ENCODE measurements at regions not wholly inside any gene's neighbourhood (a gene's known extent, or its start where the extent isn't known, plus 50 kb on each side); places are given as distances from the start of the nearest gene placed in this dataset.
"Not testable (repeated sequence)": the region's sequence is repeated elsewhere in the genome, so short reads cannot be mapped to it uniquely, and the experiment has no call there.

- Histone ChIP-seq H3K4me1 (no peaks in the 10 kb centered on the region), H3K27ac (no peak overlapping the region), H3K27me3 (no peaks in the 10 kb centered on the region), H3K4me3 (no peak overlapping the region), H3K36me3 (no peaks in the 10 kb centered on the region), H3K9me3 (no peaks in the 10 kb centered on the region)
- ATAC-seq, result peak; percentile 81 to 88 (median 84)
- TF ChIP-seq POLR2A (IDR thresholded peaks at IDR 0.05) (no peak), CTCF (IDR thresholded peaks at IDR 0.05) (peak; percentile 37 to 68 (median 54))
- DNase-seq, result no peak
- intact Hi-C loops (cut with DNase I), result loop anchor here (10.0 kb wide), 1 partner anchor 75 kb away; no protein-coding TSS in a partner anchor
Measured at GRCh38 chr10:57579926-57580325, 687.8 kb downstream of the IPMK start.

GRCh38 chr10:57562211-57562610 is 705.5 kb downstream of the IPMK start:
- no peak overlapping the region for H3K27ac ChIP-seq
- no peak for ATAC-seq
- H3K4me1 ChIP-seq, result no peaks in the 10 kb centered on the region
- TF ChIP-seq POLR2A (IDR thresholded peaks at IDR 0.05), result no peak
- TF ChIP-seq CTCF (IDR thresholded peaks at IDR 0.05), result no peak
- H3K4me3 ChIP-seq, result no peak overlapping the region
- no peaks in the 10 kb centered on the region for H3K36me3 ChIP-seq
- DNase-seq, result no peak
- H3K9me3 ChIP-seq, result no peaks in the 10 kb centered on the region
- intact Hi-C loops (cut with DNase I), result no loop called here
- no peaks in the 10 kb centered on the region for H3K27me3 ChIP-seq

GRCh38 chr10:57551774-57552173 is 715.9 kb downstream of the IPMK start:
- DNase-seq; intact Hi-C loops (cut with DNase I); H3K27me3 ChIP-seq; H3K36me3 ChIP-seq; H3K9me3 ChIP-seq; ATAC-seq; H3K4me3 ChIP-seq; H3K4me1 ChIP-seq; H3K27ac ChIP-seq: not testable (repeated sequence)
- no CpG with 5 or more reads among the region's 5 CpGs for WGBS (ENCODE audit: insufficient coverage, low coverage, low lambda C conversion rate, missing lambda C conversion rate)

GRCh38 chr10:57535306-57535705 is 732.4 kb downstream of the IPMK start:
- intact Hi-C loops (cut with DNase I), result no loop called here
- TF ChIP-seq POLR2A (IDR thresholded peaks at IDR 0.05) (no peak), CTCF (IDR thresholded peaks at IDR 0.05) (no peak)
- Histone ChIP-seq H3K27me3 (no peaks in the 10 kb centered on the region), H3K36me3 (no peaks in the 10 kb centered on the region), H3K9me3 (no peaks in the 10 kb centered on the region), H3K27ac (no peak overlapping the region), H3K4me3 (no peak overlapping the region), H3K4me1 (no peaks in the 10 kb centered on the region)
- WGBS (ENCODE audit: insufficient coverage, low coverage, low lambda C conversion rate, missing lambda C conversion rate), result 75% methylated on average over 3 of the region's 3 CpGs
- ATAC-seq (no peak), DNase-seq (no peak)

- 66% methylated on average over 7 of the region's 9 CpGs for WGBS (ENCODE audit: insufficient coverage, low coverage, low lambda C conversion rate, missing lambda C conversion rate)
- TF ChIP-seq CTCF (IDR thresholded peaks at IDR 0.05), result no peak
- DNase-seq (no peak), ATAC-seq (no peak)
- Histone ChIP-seq H3K4me3 (no peak overlapping the region), H3K9me3 (no peaks in the 10 kb centered on the region), H3K27ac (no peak overlapping the region), H3K4me1 (no peaks in the 10 kb centered on the region), H3K27me3 (no peaks in the 10 kb centered on the region), H3K36me3 (no peaks in the 10 kb centered on the region)
- intact Hi-C loops (cut with DNase I), result no loop called here
Measured at GRCh38 chr10:57513637-57514036, 754.1 kb downstream of the IPMK start.
